RKO (cell line): ENCODE measurements at regions not wholly inside any gene's neighbourhood (a gene's known extent, or its start where the extent isn't known, plus 50 kb on each side); places are given as distances from the start of the nearest gene placed in this dataset.
A peak's percentile ranks its signal among the peaks of the same experiment; 100 is the strongest.
"Not testable (repeated sequence)": the region's sequence is repeated elsewhere in the genome, so short reads cannot be mapped to it uniquely, and the experiment has no call there.

ENCODE experiments used
- DNase-seq: peaks from one replicate; pipeline ENCODE4 v3.0.0-alpha.2; 2016; ENCODE audit warnings: low spot score

- DNase-seq = no peak
Measured at GRCh38 chr10:65142641-65143435, 1621.6 kb downstream of the REEP3 start.

- no peak for DNase-seq
Measured at GRCh38 chr10:65143723-65144122, 1622.5 kb downstream of the REEP3 start.

GRCh38 chr10:65149878-65150277, 1628.7 kb downstream of the REEP3 start:
- DNase-seq = no peak

- DNase-seq = no peak
Measured at GRCh38 chr10:65166272-65166671, 1645.1 kb downstream of the REEP3 start.

GRCh38 chr10:65172249-65172648, 1651.0 kb downstream of the REEP3 start:
- no peak for DNase-seq

- no peak for DNase-seq
Measured at GRCh38 chr10:65176994-65177393, 1655.8 kb downstream of the REEP3 start.

GRCh38 chr10:65183236-65183635, 1662.0 kb downstream of the REEP3 start:
- DNase-seq = no peak

GRCh38 chr10:65186668-65187067, 1665.5 kb downstream of the REEP3 start:
- DNase-seq = not testable (repeated sequence)

GRCh38 chr10:65194126-65194525, 1672.9 kb downstream of the REEP3 start:
- peak; percentile 1 for DNase-seq

GRCh38 chr10:65194555-65194954, 1673.4 kb downstream of the REEP3 start:
- DNase-seq = no peak

GRCh38 chr10:65196111-65196510, 1674.9 kb downstream of the REEP3 start:
- no peak for DNase-seq

- no peak for DNase-seq
Measured at GRCh38 chr10:65197935-65198334, 1676.7 kb downstream of the REEP3 start.

GRCh38 chr10:65201491-65201890, 1680.3 kb downstream of the REEP3 start:
- DNase-seq = no peak

- no peak for DNase-seq
Measured at GRCh38 chr10:65204999-65205398, 1683.8 kb downstream of the REEP3 start.

GRCh38 chr10:65213170-65213569, 1692.0 kb downstream of the REEP3 start:
- DNase-seq = no peak

GRCh38 chr10:65219444-65219843, 1698.2 kb downstream of the REEP3 start:
- DNase-seq = no peak

- no peak for DNase-seq
Measured at GRCh38 chr10:65231148-65231547, 1694.7 kb upstream of the LRRTM3 start.

- DNase-seq = no peak
Measured at GRCh38 chr10:65234261-65234660, 1691.6 kb upstream of the LRRTM3 start.

- DNase-seq = no peak
Measured at GRCh38 chr10:65235266-65235665, 1690.6 kb upstream of the LRRTM3 start.

GRCh38 chr10:65235846-65236245, 1690.0 kb upstream of the LRRTM3 start:
- DNase-seq = no peak

- peak; percentile 28 for DNase-seq
Measured at GRCh38 chr10:65265451-65265954, 1660.3 kb upstream of the LRRTM3 start.

GRCh38 chr10:65269551-65269950, 1656.3 kb upstream of the LRRTM3 start:
- not testable (repeated sequence) for DNase-seq

GRCh38 chr10:65270969-65271368, 1654.9 kb upstream of the LRRTM3 start:
- no peak for DNase-seq

GRCh38 chr10:65273115-65273514, 1652.7 kb upstream of the LRRTM3 start:
- no peak for DNase-seq
